ENCODE measurements at regions not wholly inside any gene's neighbourhood (a gene's known extent, or its start where the extent isn't known, plus 50 kb on each side); places are given as distances from the start of the nearest gene placed in this dataset.

DNA sequence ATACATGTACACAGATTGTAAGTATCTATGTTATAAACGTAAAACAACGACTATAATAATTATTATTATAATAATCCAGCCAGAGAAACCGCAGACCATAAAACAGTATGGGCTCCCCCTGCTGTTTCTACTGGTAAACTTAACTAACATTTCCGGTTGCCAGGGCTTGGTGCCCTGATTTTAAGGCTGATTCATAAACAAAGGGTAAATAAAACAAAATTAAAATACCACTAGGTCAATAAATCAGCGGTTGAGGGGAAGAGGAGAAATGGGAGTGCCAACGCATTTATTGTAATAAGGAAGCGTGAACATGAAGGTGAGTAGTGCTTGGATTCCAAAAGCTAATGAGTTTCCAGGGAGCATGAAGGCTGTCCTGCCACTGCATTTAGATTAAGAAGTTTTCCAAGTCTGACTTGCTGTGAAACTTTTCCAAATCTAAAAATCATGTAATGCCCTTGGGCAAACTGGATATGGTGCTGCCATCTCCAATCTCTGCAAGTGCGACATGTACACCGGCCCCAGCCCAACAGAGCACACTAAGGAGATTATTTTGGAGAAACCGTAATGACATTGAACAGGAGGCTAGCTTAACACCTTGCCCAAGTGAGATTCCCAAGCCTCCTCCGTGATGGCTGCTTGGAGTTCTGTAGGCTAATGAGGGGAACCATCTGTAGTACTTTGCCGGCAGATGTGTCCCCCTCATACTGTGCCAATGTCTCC lies 50.7 kb upstream of the HNRNPA3 start:
- no peaks in the 10 kb centered on the region for H3K9me3 ChIP-seq
- no peak overlapping the region for H3K4me3 ChIP-seq
- ChIA-PET POLR2A (no interaction called here), CTCF (interaction anchor here (0.6 to 6.7 kb wide), 13 partner anchors 7 to 1044 kb away, joined by 3 to 123 read pairs (median 4); partner anchors contain the start of gene NFE2L2)
- DNase-seq (ENCODE audit: low read depth in 1 of 2, low spot score in 1 of 2) (peak in 1 of 2 experiments; percentile 44), FAIRE-seq (no peak), ATAC-seq (peak; percentile 59 to 61; a peak in 4 of 6 replicates)
- H3K4me2 ChIP-seq = peak overlapping the region; percentile 61
- peaks cover 27% of the 10 kb centered on the region for H3K4me1 ChIP-seq
- TF ChIP-seq, protein P1, sequence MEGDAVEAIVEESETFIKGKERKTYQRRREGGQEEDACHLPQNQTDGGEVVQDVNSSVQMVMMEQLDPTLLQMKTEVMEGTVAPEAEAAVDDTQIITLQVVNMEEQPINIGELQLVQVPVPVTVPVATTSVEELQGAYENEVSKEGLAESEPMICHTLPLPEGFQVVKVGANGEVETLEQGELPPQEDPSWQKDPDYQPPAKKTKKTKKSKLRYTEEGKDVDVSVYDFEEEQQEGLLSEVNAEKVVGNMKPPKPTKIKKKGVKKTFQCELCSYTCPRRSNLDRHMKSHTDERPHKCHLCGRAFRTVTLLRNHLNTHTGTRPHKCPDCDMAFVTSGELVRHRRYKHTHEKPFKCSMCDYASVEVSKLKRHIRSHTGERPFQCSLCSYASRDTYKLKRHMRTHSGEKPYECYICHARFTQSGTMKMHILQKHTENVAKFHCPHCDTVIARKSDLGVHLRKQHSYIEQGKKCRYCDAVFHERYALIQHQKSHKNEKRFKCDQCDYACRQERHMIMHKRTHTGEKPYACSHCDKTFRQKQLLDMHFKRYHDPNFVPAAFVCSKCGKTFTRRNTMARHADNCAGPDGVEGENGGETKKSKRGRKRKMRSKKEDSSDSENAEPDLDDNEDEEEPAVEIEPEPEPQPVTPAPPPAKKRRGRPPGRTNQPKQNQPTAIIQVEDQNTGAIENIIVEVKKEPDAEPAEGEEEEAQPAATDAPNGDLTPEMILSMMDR (IDR thresholded peaks at IDR 0.05) = peak; percentile 68
- TF ChIP-seq SMC3 (IDR thresholded peaks at IDR 0.05) (peak; percentile 34; the same call in 1 of the 3 replicates), ZFP36 (IDR thresholded peaks at IDR 0.05; ENCODE audit: borderline replicate concordance, partially characterized antibody) (no peak), RAD21 (conservative IDR thresholded peaks at IDR 0.05 in 1 of 2, IDR thresholded peaks at IDR 0.05 in 1 of 2) (peak; percentile 37 to 38; a peak in 3 of 5 replicates)
- 31% methylated on average over 12 of the region's 12 CpGs for WGBS (ENCODE audit: missing lambda C conversion rate)
- peak overlapping the region; percentile 45 to 74 for H3K27ac ChIP-seq

Small RNA genes lying in the stretch of these regions (small RNA-seq; reads per million reads assigned to genes)
- gene RNA5SP112 (0 reads per million in 6 experiments), gene RNU6-187P (0 reads per million in 6 experiments), gene RNU6ATAC14P (0 reads per million in 6 experiments)

All from A549 (cell line).